BE2C (cell line): ENCODE measurements at regions not wholly inside any gene's neighbourhood (a gene's known extent, or its start where the extent isn't known, plus 50 kb on each side); places are given as distances from the start of the nearest gene placed in this dataset.

Experiments
- DNase-seq: peaks from one replicate; pipeline ENCODE4 v3.0.0-alpha.2; 2020
- H3K27me3 ChIP-seq: fragments of 250-450 bp; sonication (Bioruptor Pico); 2 replicates; pipeline ENCODE4 v1.5.1; 2020; ENCODE audit warnings: mild to moderate bottlenecking
- H3K36me3 ChIP-seq: fragments of 250-450 bp; sonication (Bioruptor Pico); 2 replicates; pipeline ENCODE4 v1.5.1; 2020; ENCODE audit warnings: mild to moderate bottlenecking
- H3K4me1 ChIP-seq: fragments of 250-450 bp; sonication (Bioruptor Pico); 2 replicates; pipeline ENCODE4 v1.5.1; 2020
- H3K4me3 ChIP-seq: 2 replicates; pipeline ENCODE4 v1.5.1; 2011; ENCODE audit warnings: low read depth, low read length
- H3K9me3 ChIP-seq: fragments of 250-450 bp; sonication (Bioruptor Pico); 2 replicates; pipeline ENCODE4 v1.5.1; 2020
- TF ChIP-seq, protein P1 (sequence below): IDR thresholded peaks from 2 replicates; pipeline ENCODE4 v1.5.1; 2012; ENCODE audit warnings: mild to moderate bottlenecking, low read depth, low read length

DNA sequence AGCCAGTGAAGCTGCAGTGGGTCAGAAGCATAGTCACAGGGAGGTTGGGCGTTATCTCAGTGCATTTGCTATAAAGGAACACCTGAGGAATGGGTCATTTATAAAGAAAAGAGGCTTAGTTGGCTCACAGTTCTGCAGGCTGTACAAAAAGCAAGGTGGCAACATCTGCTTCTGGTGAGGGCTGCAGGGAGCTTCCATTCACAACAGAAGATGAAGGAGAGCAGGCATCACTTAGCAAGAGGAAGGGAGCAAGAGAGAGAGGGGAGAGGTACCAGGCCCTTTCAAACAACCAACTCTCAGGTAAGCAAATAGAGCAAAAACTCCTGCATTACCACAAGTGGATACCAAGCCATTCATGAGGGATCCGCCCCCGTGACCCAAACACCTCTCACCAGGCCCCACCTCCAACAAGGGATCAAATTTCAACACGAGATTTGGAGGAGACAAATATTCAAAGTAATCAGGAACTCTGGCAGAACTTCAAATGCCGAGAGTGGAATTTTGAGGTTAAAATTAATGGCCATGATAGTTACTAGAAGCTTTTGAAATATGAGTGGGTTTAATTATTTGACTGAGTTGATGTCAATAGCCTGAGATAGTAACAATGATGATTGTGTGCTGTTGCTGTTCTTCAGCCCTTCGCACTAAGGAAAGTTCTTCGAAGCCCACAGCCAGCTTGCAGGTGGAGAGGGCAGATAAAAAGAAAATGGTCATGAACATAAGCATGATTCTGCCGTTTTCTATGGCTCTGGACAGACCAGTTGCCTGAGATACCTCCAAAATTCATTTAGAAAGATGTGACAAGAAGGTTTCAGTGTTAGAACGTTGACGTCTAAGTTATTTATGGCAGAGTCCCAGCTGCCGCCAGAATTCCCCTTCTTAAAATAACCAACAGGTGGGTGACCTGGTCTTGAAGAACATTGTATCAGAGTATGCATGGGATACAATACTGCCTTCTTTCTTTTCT, 55.3 kb upstream of the ADTRP start:
- TF ChIP-seq, protein P1, sequence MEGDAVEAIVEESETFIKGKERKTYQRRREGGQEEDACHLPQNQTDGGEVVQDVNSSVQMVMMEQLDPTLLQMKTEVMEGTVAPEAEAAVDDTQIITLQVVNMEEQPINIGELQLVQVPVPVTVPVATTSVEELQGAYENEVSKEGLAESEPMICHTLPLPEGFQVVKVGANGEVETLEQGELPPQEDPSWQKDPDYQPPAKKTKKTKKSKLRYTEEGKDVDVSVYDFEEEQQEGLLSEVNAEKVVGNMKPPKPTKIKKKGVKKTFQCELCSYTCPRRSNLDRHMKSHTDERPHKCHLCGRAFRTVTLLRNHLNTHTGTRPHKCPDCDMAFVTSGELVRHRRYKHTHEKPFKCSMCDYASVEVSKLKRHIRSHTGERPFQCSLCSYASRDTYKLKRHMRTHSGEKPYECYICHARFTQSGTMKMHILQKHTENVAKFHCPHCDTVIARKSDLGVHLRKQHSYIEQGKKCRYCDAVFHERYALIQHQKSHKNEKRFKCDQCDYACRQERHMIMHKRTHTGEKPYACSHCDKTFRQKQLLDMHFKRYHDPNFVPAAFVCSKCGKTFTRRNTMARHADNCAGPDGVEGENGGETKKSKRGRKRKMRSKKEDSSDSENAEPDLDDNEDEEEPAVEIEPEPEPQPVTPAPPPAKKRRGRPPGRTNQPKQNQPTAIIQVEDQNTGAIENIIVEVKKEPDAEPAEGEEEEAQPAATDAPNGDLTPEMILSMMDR = no peak
- Histone ChIP-seq H3K9me3 (no peaks in the 10 kb centered on the region), H3K4me1 (no peaks in the 10 kb centered on the region), H3K36me3 (no peaks in the 10 kb centered on the region), H3K4me3 (no peak overlapping the region), H3K27me3 (no peaks in the 10 kb centered on the region)
- DNase-seq = no peak

DNA sequence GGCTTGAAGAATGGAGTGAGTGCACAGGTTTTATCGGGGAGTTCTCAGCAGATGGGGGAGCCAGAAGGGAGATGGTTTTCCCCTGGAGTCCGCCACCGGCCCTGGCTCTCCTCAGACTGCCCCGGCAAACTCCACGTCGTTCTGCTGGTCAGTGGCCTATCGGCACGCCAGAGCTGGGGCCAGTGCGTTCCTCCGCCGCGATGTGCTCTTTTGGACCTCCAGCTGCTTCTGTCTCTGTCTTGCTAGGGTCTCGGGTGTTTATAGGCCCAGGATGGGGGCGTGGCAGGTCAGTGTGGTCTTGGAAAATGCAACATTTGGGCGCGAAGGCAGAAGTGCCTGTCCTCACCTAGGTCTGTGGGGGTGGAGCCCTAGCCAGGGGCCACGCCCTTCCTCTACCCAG, 53.0 kb upstream of the ADTRP start:
- no peak overlapping the region for H3K4me3 ChIP-seq
- H3K9me3 ChIP-seq = no peaks in the 10 kb centered on the region
- no peak for DNase-seq
- TF ChIP-seq, protein P1 = no peak
- no peaks in the 10 kb centered on the region for H3K36me3 ChIP-seq
- no peaks in the 10 kb centered on the region for H3K27me3 ChIP-seq
- H3K4me1 ChIP-seq = no peaks in the 10 kb centered on the region

DNA sequence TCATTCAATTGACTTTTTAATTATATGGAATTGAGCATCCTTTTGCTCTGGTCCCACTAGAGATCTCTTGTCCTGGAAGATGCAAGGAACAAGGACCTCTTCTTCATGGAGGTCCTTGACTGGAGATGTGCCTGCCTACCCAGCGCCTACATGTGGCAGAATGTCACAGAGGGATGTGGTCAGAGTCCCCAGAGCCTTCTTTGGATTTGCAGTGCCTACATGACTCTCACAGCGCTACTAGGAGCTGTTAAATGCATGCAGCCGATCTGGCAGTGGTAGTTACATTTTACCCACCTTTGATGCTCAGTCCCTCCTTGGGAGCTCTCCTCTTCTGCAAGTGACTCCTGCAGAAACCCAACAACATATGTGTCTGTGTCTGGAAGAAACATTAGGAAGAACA, 51.9 kb upstream of the ADTRP start:
- TF ChIP-seq, protein P1 = no peak
- H3K36me3 ChIP-seq = no peaks in the 10 kb centered on the region
- H3K4me3 ChIP-seq = no peak overlapping the region
- DNase-seq = no peak
- H3K4me1 ChIP-seq = no peaks in the 10 kb centered on the region
- H3K27me3 ChIP-seq = no peaks in the 10 kb centered on the region
- H3K9me3 ChIP-seq = no peaks in the 10 kb centered on the region

DNA sequence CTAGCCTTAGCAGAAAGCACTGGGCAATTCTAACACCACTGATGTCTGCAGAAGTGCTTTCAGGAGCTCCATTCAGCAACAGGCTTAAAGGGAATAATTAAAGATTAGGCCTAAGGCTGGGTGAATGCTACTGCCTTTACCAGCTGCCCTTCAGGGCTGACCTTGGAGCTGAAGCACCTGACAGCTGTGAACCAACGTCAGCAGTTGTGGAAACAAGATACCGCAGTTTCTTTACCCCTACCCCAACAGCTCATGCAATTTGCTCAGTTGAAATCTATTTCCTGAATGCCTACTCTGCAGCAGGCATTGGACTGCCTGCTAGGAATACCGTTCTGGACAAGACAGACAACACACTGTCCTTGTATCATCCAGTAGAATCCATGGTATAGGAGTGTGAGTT, 51.5 kb upstream of the ADTRP start:
- DNase-seq = no peak
- no peaks in the 10 kb centered on the region for H3K4me1 ChIP-seq
- no peak overlapping the region for H3K4me3 ChIP-seq
- TF ChIP-seq, protein P1 = no peak
- no peaks in the 10 kb centered on the region for H3K9me3 ChIP-seq
- no peaks in the 10 kb centered on the region for H3K36me3 ChIP-seq
- H3K27me3 ChIP-seq = no peaks in the 10 kb centered on the region

DNA sequence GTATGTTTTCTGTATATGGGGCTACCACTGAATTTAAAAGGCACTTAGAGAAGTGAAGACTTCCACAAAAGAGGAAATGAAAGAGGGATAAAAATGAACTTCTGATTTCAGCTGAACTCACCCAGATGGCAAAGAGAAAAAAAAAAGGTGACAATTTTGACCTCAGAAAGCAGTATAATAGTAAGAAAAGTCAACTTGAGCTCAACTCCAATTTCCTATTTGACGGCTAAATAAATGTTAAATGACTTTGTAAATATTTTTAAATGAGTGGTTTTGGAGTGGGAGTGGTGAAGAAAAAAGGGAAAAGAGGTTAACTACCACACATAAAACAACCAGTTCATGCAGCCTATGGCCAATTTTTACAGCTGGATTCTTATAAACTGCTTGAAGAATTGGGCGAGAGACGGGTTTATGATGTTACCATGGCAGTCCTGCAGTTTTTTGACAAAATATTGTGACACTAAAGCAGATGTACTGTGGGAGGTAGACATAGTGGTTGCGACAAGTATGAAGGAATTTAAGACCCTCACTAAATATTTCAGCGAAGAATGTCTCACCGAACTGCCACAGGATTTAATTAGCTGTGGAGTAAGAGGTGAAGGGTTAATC, 49.8 kb upstream of the ADTRP start:
- DNase-seq = no peak

More for the DNA sequence above, 49.8 kb upstream of the ADTRP start:
- Histone ChIP-seq H3K36me3 (no peaks in the 10 kb centered on the region), H3K27me3 (no peaks in the 10 kb centered on the region), H3K4me1 (no peaks in the 10 kb centered on the region), H3K4me3 (no peak overlapping the region), H3K9me3 (no peaks in the 10 kb centered on the region)
- TF ChIP-seq, protein P1 = no peak
